IMR-90 (cell line): ENCODE measurements at regions not wholly inside any gene's neighbourhood (a gene's known extent, or its start where the extent isn't known, plus 50 kb on each side); places are given as distances from the start of the nearest gene placed in this dataset.

Experiments used
- ATAC-seq: fragments of 200-7000 bp; cut with Tn5 transposase; 2 replicates; pipeline ENCODE4 v1.9.1; 2020; ENCODE audit warnings: low read depth, mild to moderate bottlenecking, moderate library complexity
- BruUV-seq: library from RNA; stranded (reverse); fragments of 400-500 nt; replicated peaks from 2 replicates; lab custom pipeline; 2021; lab: Mats Ljungman, UMichigan
- CTCF ChIA-PET: fragments of 300-600 bp; formaldehyde crosslinking; extraction: SDS; loops from one replicate; lab custom pipeline; 2021; ENCODE audit warnings: antibody characterized with exemption; lab: Yijun Ruan, JAX
- POLR2A ChIA-PET: fragments of 300-600 bp; sonication (Branson Sonifier 250); formaldehyde crosslinking; loops from one replicate; lab custom pipeline; 2022; ENCODE audit warnings: antibody characterized with exemption; ENCODE audit not compliant: unreplicated experiment; lab: Charles Lee
- DNase-seq: peaks from one replicate; pipeline ENCODE4 v3.0.0; 2013
- H2AFZ ChIP-seq: replicated peaks from 2 replicates; pipeline ENCODE3; 2013; ENCODE audit warnings: low read length, mild to moderate bottlenecking; ENCODE audit not compliant: poor library complexity
- H2AK5ac ChIP-seq: 2 replicates; pipeline ENCODE4 v1.6.1; 2013; ENCODE audit warnings: low read depth, low read length, inconsistent platforms
- H2AK9ac ChIP-seq: replicated peaks from 2 replicates; pipeline ENCODE3; 2013; ENCODE audit warnings: mild to moderate bottlenecking, low read depth, low read length, moderate library complexity; ENCODE audit not compliant: poor library complexity
- H2BK120ac ChIP-seq: 2 replicates; pipeline ENCODE4 v1.6.1; 2013; ENCODE audit warnings: low read depth, low read length, inconsistent platforms
- H2BK15ac ChIP-seq: 3 replicates; pipeline ENCODE4 v1.6.1; 2013; ENCODE audit warnings: low read depth, low read length, inconsistent platforms
- H2BK20ac ChIP-seq: 2 replicates; pipeline ENCODE4 v1.6.1; 2013; ENCODE audit warnings: low read depth, mild to moderate bottlenecking, inconsistent platforms, low read length, moderate library complexity
- H2BK5ac ChIP-seq: 2 replicates; pipeline ENCODE4 v1.6.1; 2013; ENCODE audit warnings: mild to moderate bottlenecking, low read depth, low read length, inconsistent platforms; ENCODE audit not compliant: poor library complexity, severe bottlenecking
- H3K14ac ChIP-seq: replicated peaks from 2 replicates; pipeline ENCODE4 v1.6.1; 2013; ENCODE audit warnings: low read depth, low read length, inconsistent platforms
- H3K18ac ChIP-seq: 2 replicates; pipeline ENCODE4 v1.6.1; 2013; ENCODE audit warnings: low read depth, low read length, control low read depth
- H3K23ac ChIP-seq: 2 replicates; pipeline ENCODE4 v1.6.1; 2013; ENCODE audit warnings: low read depth, low read length, inconsistent platforms
- H3K27ac ChIP-seq: 2 replicates; pipeline ENCODE4 v1.5.1; 2013; ENCODE audit warnings: mild to moderate bottlenecking, control low read depth, low read length; ENCODE audit not compliant: insufficient read depth
- H3K27me3 ChIP-seq: 2 replicates; pipeline ENCODE4 v1.6.1; 2013; ENCODE audit warnings: low read length; ENCODE audit not compliant: control insufficient read depth, insufficient read depth
- H3K36me3 ChIP-seq: 2 replicates; pipeline ENCODE4 v1.6.1; 2013; ENCODE audit warnings: low read length, mixed read lengths; ENCODE audit not compliant: control insufficient read depth, insufficient read depth
- H3K4ac ChIP-seq: 2 replicates; pipeline ENCODE4 v1.6.1; 2013; ENCODE audit warnings: low read depth, low read length, inconsistent platforms
- H3K4me1 ChIP-seq: 2 replicates; pipeline ENCODE4 v1.6.1; 2013; ENCODE audit warnings: low read length, mixed read lengths; ENCODE audit not compliant: control insufficient read depth, insufficient read depth
- H3K4me2 ChIP-seq: 2 replicates; pipeline ENCODE4 v1.6.1; 2013; ENCODE audit warnings: low read depth, mild to moderate bottlenecking, control low read depth, low read length, moderate library complexity
- H3K4me3 ChIP-seq: 2 replicates; pipeline ENCODE4 v1.5.1; 2013; ENCODE audit warnings: low read depth, mild to moderate bottlenecking, control low read depth, low read length, moderate library complexity; ENCODE audit not compliant: insufficient read depth
- H3K56ac ChIP-seq: 2 replicates; pipeline ENCODE4 v1.6.1; 2013; ENCODE audit warnings: low read length, inconsistent platforms; ENCODE audit not compliant: insufficient read depth; ENCODE audit errors: extremely low read depth
- H3K79me1 ChIP-seq, 2 experiments: 2 replicates each; pipeline ENCODE4 v1.6.1; 2013; ENCODE audit warnings: low read length in 2 of 2, inconsistent platforms in 1 of 2, low read depth in 1 of 2
- H3K9ac ChIP-seq: 2 replicates; pipeline ENCODE4 v1.6.1; 2013; ENCODE audit warnings: low read depth, low read length, control low read depth
- H3K9me1 ChIP-seq: 2 replicates; pipeline ENCODE4 v1.6.1; 2013; ENCODE audit warnings: low read length, inconsistent platforms; ENCODE audit not compliant: insufficient read depth
- H3K9me3 ChIP-seq: 2 replicates; pipeline ENCODE4 v1.6.1; 2013; ENCODE audit warnings: low read length; ENCODE audit not compliant: control insufficient read depth, insufficient read depth
- H4K20me1 ChIP-seq: 2 replicates; pipeline ENCODE4 v1.6.1; 2013; ENCODE audit warnings: low read length, inconsistent platforms; ENCODE audit not compliant: insufficient read depth
- H4K5ac ChIP-seq: 2 replicates; pipeline ENCODE4 v1.6.1; 2013; ENCODE audit warnings: mild to moderate bottlenecking, low read depth, low read length, control low read depth
- H4K8ac ChIP-seq, 2 experiments: 2 replicates each; pipeline ENCODE4 v1.6.1; 2013; ENCODE audit warnings: low read depth in 2 of 2, low read length in 2 of 2, control low read depth in 1 of 2, inconsistent platforms in 1 of 2
- H4K91ac ChIP-seq: 2 replicates; pipeline ENCODE4 v1.6.1; 2013; ENCODE audit warnings: low read depth, low read length, inconsistent platforms; ENCODE audit not compliant: insufficient read depth
- CHD1 ChIP-seq: IDR thresholded peaks from 2 replicates; pipeline ENCODE4 v1.6.1; 2012; ENCODE audit warnings: low read depth, low read length, improper control_type of control experiment
- MAZ ChIP-seq: IDR thresholded peaks from 2 replicates; pipeline ENCODE4 v1.6.1; 2012; ENCODE audit warnings: low read depth, mild to moderate bottlenecking, low read length, improper control_type of control experiment, moderate library complexity, borderline replicate concordance
- POLR2A ChIP-seq: IDR thresholded peaks from 2 replicates; pipeline ENCODE4 v1.6.1; 2012; ENCODE audit warnings: mild to moderate bottlenecking, low read depth, low read length
- RAD21 ChIP-seq: IDR thresholded peaks from 2 replicates; pipeline ENCODE4 v1.6.1; 2012; ENCODE audit warnings: low read length, improper control_type of control experiment
- RCOR1 ChIP-seq: IDR thresholded peaks from 2 replicates; pipeline ENCODE4 v1.6.1; 2012; ENCODE audit warnings: mild to moderate bottlenecking, low read length, improper control_type of control experiment; ENCODE audit not compliant: insufficient replicate concordance
- WGBS, 2 experiments: methylation state at CpG; one replicate each; pipeline versions ENCODE4 v1.1.5 to v1.1.7; 2013; ENCODE audit warnings: missing lambda C conversion rate in 2 of 2; ENCODE audit not compliant: insufficient read length in 1 of 2; ENCODE audit errors: extremely low coverage in 2 of 2; 5-methylcytosine and 5-hydroxymethylcytosine counted together
- dilution Hi-C: fragments of 300-500 bp; cut with HindIII; formaldehyde crosslinking; loops from one replicate; pipeline ENCODE4 v1.14.3; 2018; ENCODE audit warnings: low sequenced_read_pairs; ENCODE audit not compliant: unreplicated experiment
- in situ Hi-C: fragments of 300-500 bp; cut with MboI; formaldehyde crosslinking; loops from 3 replicates; pipeline ENCODE4 v1.14.3; 2019; ENCODE audit warnings: low sequenced_read_pairs, inconsistent platforms, mixed read lengths
- intact Hi-C: fragments of 100-400 bp; cut with micrococcal nuclease; formaldehyde crosslinking; loops from 2 replicates; pipeline ENCODE4 v1.10.0; 2022
- TF ChIP-seq, protein P1 (sequence below): conservative IDR thresholded peaks from 2 replicates; pipeline ENCODE4 v1.5.1; 2012; ENCODE audit warnings: mild to moderate bottlenecking, low read depth, low read length, improper control_type of control experiment

DNA sequence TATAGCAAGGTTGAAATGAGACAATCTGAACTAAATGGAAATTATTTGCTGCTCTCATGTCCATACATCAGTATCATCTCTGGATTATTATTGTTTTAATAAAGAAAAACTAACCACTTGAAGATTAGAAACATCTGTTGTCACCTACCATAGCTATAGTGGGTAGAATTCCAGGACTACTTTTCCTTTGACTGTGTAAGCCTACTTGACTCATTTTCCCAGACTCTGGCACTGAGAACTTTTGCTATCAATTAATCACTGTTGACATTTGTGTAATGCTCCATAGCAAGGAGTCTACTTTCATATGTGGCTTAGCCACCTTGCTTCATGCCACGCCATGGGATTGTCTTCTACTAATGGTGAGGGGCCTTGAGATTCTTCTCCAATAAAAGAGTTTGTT is 59.9 kb upstream of the ARRDC3 start:
- Histone ChIP-seq H3K23ac (no peak overlapping the region), H3K4ac (no peak overlapping the region), H3K36me3 (no peaks in the 10 kb centered on the region), H2AK9ac (no peak overlapping the region), H2BK15ac (no peak overlapping the region), H3K27ac (no peak overlapping the region), H3K9ac (no peak overlapping the region), H3K27me3 (no peaks in the 10 kb centered on the region), H3K9me1 (no peaks in the 10 kb centered on the region), H4K20me1 (no peaks in the 10 kb centered on the region), H2BK20ac (no peak overlapping the region), H3K4me1 (no peaks in the 10 kb centered on the region), H4K5ac (no peak overlapping the region), H3K4me3 (no peak overlapping the region), H2AK5ac (no peak overlapping the region), H3K56ac (no peak overlapping the region), H3K79me1 (no peaks in the 10 kb centered on the region), H3K18ac (no peak overlapping the region), H3K9me3 (no peaks in the 10 kb centered on the region), H2BK120ac (no peak overlapping the region), H3K14ac (no peak overlapping the region), H4K8ac (no peak overlapping the region), H2AFZ (no peak overlapping the region), H2BK5ac (no peak overlapping the region), H4K91ac (no peak overlapping the region), H3K4me2 (no peak overlapping the region)
- WGBS, 2 experiments, result no CpG with 5 or more reads among the region's 1 CpG
- BruUV-seq, result no TSS peak
- in situ Hi-C loops (no loop called here), dilution Hi-C loops (no loop called here), intact Hi-C loops (no loop called here)
- TF ChIP-seq MAZ, result no peak
- TF ChIP-seq RCOR1, result no peak
- TF ChIP-seq POLR2A, result no peak
- no peak for TF ChIP-seq CHD1
- no peak for TF ChIP-seq RAD21
- TF ChIP-seq, protein P1, sequence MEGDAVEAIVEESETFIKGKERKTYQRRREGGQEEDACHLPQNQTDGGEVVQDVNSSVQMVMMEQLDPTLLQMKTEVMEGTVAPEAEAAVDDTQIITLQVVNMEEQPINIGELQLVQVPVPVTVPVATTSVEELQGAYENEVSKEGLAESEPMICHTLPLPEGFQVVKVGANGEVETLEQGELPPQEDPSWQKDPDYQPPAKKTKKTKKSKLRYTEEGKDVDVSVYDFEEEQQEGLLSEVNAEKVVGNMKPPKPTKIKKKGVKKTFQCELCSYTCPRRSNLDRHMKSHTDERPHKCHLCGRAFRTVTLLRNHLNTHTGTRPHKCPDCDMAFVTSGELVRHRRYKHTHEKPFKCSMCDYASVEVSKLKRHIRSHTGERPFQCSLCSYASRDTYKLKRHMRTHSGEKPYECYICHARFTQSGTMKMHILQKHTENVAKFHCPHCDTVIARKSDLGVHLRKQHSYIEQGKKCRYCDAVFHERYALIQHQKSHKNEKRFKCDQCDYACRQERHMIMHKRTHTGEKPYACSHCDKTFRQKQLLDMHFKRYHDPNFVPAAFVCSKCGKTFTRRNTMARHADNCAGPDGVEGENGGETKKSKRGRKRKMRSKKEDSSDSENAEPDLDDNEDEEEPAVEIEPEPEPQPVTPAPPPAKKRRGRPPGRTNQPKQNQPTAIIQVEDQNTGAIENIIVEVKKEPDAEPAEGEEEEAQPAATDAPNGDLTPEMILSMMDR, result no peak
- ChIA-PET POLR2A (no interaction called here), CTCF (no interaction called here)
- ATAC-seq (peak; percentile 44), DNase-seq (peak; percentile 69)
